ENCODE measurements at regions not wholly inside any gene's neighbourhood (a gene's known extent, or its start where the extent isn't known, plus 50 kb on each side); places are given as distances from the start of the nearest gene placed in this dataset.

DNA sequence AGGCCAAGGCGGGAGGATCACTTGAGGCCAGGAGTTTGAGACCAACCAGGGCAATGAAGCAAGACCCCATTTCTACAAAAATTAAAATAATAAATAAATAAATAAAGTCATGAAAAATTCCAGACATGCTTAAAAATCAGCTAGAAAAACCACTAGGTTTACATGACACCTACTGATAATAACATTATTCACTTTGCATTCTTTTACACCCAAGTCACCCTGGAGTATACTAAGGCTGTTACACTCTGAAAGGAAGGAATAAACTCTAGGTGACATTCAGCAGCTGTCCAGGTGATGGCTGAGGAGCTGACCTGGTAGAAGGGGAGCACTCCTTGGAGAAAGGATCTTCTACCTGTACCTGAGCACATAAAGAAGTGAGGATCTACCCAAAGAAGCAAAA, 179.2 kb downstream of the ZNF281 start:
- TF ChIP-seq CTCF (IDR thresholded peaks at IDR 0.05) = no peak
- ATAC-seq = no peak
- Histone ChIP-seq H3K36me3 (no peaks in the 10 kb centered on the region), H3K4me3 (no peak overlapping the region), H3K9me3 (no peaks in the 10 kb centered on the region), H3K27me3 (no peaks in the 10 kb centered on the region), H3K4me1 (peaks cover 6% of the 10 kb centered on the region), H3K27ac (no peak overlapping the region)
- intact Hi-C loops (cut with DNase I) = no loop called here
- DNase-seq = no peak

DNA sequence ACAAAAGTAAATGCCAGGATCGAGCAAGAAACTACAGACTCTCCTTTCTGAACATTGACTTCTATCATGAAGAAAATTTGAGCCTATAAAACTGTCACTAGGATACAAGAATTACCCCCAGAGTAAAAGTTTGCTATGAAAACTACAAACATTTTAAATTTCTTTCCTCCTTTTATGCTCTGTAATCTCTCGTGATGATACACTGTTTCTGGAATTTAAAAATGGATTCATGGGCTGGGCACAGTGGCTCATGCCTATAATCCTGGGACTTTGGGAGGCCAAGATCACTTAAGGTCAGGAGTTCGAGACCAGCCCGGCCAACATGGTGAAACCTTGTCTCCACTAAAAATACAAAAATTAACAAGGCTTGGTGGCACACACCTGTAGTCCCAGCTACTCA, 181.3 kb downstream of the ZNF281 start:
- TF ChIP-seq CTCF (IDR thresholded peaks at IDR 0.05) = no peak
- DNase-seq (no peak), ATAC-seq (no peak)
- Histone ChIP-seq H3K36me3 (no peaks in the 10 kb centered on the region), H3K27ac (no peak overlapping the region), H3K9me3 (no peaks in the 10 kb centered on the region), H3K27me3 (no peaks in the 10 kb centered on the region), H3K4me1 (peaks cover 6% of the 10 kb centered on the region), H3K4me3 (no peak overlapping the region)
- intact Hi-C loops (cut with DNase I) = no loop called here

DNA sequence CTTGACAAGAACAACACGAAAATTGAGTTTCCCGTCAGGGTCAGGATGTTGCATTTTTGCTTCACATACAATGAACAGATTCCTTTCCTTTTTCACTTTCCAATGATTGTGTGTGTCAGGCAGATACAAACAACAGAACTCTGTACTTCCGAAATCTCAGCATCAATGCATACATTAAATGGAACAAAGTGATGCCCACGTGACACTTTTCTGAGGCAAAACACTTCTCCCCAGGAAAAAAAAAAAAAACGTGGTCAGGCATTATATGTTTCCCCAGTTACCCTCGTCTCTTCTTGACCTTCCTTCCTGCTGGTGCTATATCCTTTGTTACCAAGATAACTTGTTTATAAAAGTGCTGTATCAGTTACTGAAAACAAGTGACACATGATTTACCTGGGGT, 181.8 kb downstream of the ZNF281 start:
- H3K9me3 ChIP-seq = no peaks in the 10 kb centered on the region
- peaks cover 6% of the 10 kb centered on the region for H3K4me1 ChIP-seq
- intact Hi-C loops (cut with DNase I) = no loop called here
- no peaks in the 10 kb centered on the region for H3K27me3 ChIP-seq
- ATAC-seq (no peak), DNase-seq (no peak)
- H3K36me3 ChIP-seq = no peaks in the 10 kb centered on the region
- TF ChIP-seq CTCF (IDR thresholded peaks at IDR 0.05) = no peak
- no peak overlapping the region for H3K4me3 ChIP-seq
- no peak overlapping the region for H3K27ac ChIP-seq

All from upper lobe of right lung (tissue), 1 donor.